ENCODE measurements at regions not wholly inside any gene's neighbourhood (a gene's known extent, or its start where the extent isn't known, plus 50 kb on each side); places are given as distances from the start of the nearest gene placed in this dataset.

DNA sequence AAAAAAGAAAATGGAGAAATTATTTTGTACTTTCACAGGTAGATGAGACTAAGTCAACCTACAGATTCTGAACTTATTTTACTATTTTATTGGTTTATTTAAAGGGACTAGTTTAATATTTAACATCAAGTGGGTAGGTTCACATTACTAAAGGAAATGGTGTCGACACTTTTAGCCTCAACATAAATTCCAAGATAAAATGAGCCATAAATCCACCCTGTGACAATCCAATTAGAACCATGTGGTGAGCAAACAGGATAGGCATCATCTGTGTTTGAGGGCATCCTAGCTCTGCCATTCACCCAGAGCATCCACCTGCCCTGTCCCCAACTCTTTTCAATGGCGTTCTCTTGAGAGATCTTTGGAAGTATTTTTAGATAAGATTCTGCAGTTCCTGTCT, 92.8 kb upstream of the PMFBP1 start:
- H3K4me3 Mint-ChIP-seq (ENCODE audit: unreplicated experiment), result no peak overlapping the region
- ChIA-PET CTCF (no interaction called here), POLR2A (no interaction called here)
- no peaks in the 10 kb centered on the region for H3K27me3 Mint-ChIP-seq (ENCODE audit: insufficient read depth, unreplicated experiment)
- H3K4me1 Mint-ChIP-seq (ENCODE audit: low read depth, unreplicated experiment), result peaks cover 6% of the 10 kb centered on the region
- TF ChIP-seq, protein P1, sequence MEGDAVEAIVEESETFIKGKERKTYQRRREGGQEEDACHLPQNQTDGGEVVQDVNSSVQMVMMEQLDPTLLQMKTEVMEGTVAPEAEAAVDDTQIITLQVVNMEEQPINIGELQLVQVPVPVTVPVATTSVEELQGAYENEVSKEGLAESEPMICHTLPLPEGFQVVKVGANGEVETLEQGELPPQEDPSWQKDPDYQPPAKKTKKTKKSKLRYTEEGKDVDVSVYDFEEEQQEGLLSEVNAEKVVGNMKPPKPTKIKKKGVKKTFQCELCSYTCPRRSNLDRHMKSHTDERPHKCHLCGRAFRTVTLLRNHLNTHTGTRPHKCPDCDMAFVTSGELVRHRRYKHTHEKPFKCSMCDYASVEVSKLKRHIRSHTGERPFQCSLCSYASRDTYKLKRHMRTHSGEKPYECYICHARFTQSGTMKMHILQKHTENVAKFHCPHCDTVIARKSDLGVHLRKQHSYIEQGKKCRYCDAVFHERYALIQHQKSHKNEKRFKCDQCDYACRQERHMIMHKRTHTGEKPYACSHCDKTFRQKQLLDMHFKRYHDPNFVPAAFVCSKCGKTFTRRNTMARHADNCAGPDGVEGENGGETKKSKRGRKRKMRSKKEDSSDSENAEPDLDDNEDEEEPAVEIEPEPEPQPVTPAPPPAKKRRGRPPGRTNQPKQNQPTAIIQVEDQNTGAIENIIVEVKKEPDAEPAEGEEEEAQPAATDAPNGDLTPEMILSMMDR (IDR thresholded peaks at IDR 0.05; ENCODE audit: insufficient read depth in 1 of 2, low read depth in 1 of 2, low read length in 1 of 2, severe bottlenecking in 1 of 2, unreplicated experiment in 1 of 2), result no peak
- peaks cover 4% of the 10 kb centered on the region for H3K4me1 ChIP-seq
- BruUV-seq (replicated peaks), result no TSS peak
- no peaks in the 10 kb centered on the region for H3K9me3 Mint-ChIP-seq (ENCODE audit: unreplicated experiment)
- no peaks in the 10 kb centered on the region for H3K9me3 ChIP-seq
- H3K4me3 ChIP-seq (ENCODE audit: low read depth, low read length), result no peak overlapping the region
- H3K36me3 ChIP-seq (ENCODE audit: control insufficient read depth, insufficient read depth, low read length), result no peaks in the 10 kb centered on the region
- intact Hi-C loops (cut with micrococcal nuclease; ENCODE audit: unreplicated experiment), result no loop called here
- no peak for DNase-seq
- H3K27ac Mint-ChIP-seq (ENCODE audit: unreplicated experiment), result no peak overlapping the region
- H3K27me3 ChIP-seq (replicated peaks; ENCODE audit: control insufficient read depth, insufficient read depth, low read length), result no peaks in the 10 kb centered on the region
- no peaks in the 10 kb centered on the region for H3K36me3 Mint-ChIP-seq (ENCODE audit: insufficient read depth, unreplicated experiment)

DNA sequence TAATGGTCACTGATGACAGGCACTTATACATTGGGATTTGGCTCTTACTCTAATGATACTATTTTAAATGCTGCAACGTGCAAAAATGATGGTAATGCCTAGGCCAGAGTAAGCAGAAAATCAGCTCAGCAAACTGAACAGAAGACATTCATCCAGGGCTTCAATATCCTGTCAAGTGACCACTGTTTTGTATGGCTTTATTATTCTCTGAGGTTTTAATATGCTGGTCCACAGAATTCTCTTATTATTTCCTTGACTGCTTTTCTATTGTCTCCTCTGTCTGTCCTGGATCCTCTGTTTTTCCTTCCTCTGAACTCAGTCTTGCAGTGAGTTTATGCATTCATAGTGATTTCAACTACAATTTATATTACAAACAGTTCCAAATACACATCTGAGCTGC, 90.8 kb upstream of the PMFBP1 start:
- Histone ChIP-seq H3K4me1 (no peaks in the 10 kb centered on the region), H3K27me3 (replicated peaks; ENCODE audit: control insufficient read depth, insufficient read depth, low read length) (no peaks in the 10 kb centered on the region), H3K36me3 (ENCODE audit: control insufficient read depth, insufficient read depth, low read length) (no peaks in the 10 kb centered on the region), H3K4me3 (ENCODE audit: low read depth, low read length) (no peak overlapping the region), H3K9me3 (no peaks in the 10 kb centered on the region)
- TF ChIP-seq, protein P1 (IDR thresholded peaks at IDR 0.05; ENCODE audit: insufficient read depth in 1 of 2, low read depth in 1 of 2, low read length in 1 of 2, severe bottlenecking in 1 of 2, unreplicated experiment in 1 of 2), result no peak
- intact Hi-C loops (cut with micrococcal nuclease; ENCODE audit: unreplicated experiment), result no loop called here
- Mint-ChIP-seq H3K36me3 (ENCODE audit: insufficient read depth, unreplicated experiment) (no peaks in the 10 kb centered on the region), H3K4me3 (ENCODE audit: unreplicated experiment) (no peak overlapping the region), H3K4me1 (ENCODE audit: low read depth, unreplicated experiment) (no peaks in the 10 kb centered on the region), H3K27me3 (ENCODE audit: insufficient read depth, unreplicated experiment) (peaks cover 3% of the 10 kb centered on the region), H3K27ac (ENCODE audit: unreplicated experiment) (no peak overlapping the region), H3K9me3 (ENCODE audit: unreplicated experiment) (peaks cover 9% of the 10 kb centered on the region)
- POLR2A ChIA-PET, result no interaction called here
- CTCF ChIA-PET, result interaction anchor here (1.3 kb wide), 1 partner anchor 204 kb away, joined by 8 read pairs; no protein-coding TSS in a partner anchor
- no peak for DNase-seq
- no TSS peak for BruUV-seq (replicated peaks)

DNA sequence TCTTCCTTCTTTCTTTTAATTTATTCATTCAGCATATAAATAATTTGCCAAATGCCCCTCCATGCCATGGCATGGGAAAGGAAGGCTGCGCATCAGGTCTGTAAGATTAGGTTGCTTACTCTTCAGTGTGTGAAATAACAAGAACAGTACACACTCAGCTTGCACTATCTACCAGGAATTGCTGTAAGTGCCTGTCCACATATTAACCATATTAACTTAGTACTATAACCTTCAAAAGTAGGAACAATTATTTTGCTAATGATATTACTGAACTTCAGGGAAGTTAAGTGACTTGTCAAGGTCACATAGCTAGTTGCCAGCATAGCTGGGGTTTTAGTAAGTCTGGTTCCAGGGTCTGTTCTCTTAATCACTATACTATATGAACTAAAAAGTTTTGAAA, 89.2 kb upstream of the PMFBP1 start:
- H3K9me3 ChIP-seq, result no peaks in the 10 kb centered on the region
- H3K4me1 ChIP-seq, result peaks cover 4% of the 10 kb centered on the region; the same call in 1 of the 2 replicates
- Mint-ChIP-seq H3K27me3 (ENCODE audit: insufficient read depth, unreplicated experiment) (peaks cover 3% of the 10 kb centered on the region), H3K9me3 (ENCODE audit: unreplicated experiment) (peaks cover 9% of the 10 kb centered on the region), H3K36me3 (ENCODE audit: insufficient read depth, unreplicated experiment) (no peaks in the 10 kb centered on the region), H3K4me3 (ENCODE audit: unreplicated experiment) (no peak overlapping the region), H3K4me1 (ENCODE audit: low read depth, unreplicated experiment) (no peaks in the 10 kb centered on the region), H3K27ac (ENCODE audit: unreplicated experiment) (no peak overlapping the region)
- no TSS peak for BruUV-seq (replicated peaks)
- no peaks in the 10 kb centered on the region for H3K36me3 ChIP-seq (ENCODE audit: control insufficient read depth, insufficient read depth, low read length)
- no peak overlapping the region for H3K4me3 ChIP-seq (ENCODE audit: low read depth, low read length)
- no peaks in the 10 kb centered on the region for H3K27me3 ChIP-seq (replicated peaks; ENCODE audit: control insufficient read depth, insufficient read depth, low read length)
- TF ChIP-seq, protein P1 (IDR thresholded peaks at IDR 0.05; ENCODE audit: insufficient read depth in 1 of 2, low read depth in 1 of 2, low read length in 1 of 2, severe bottlenecking in 1 of 2, unreplicated experiment in 1 of 2), result no peak
- intact Hi-C loops (cut with micrococcal nuclease; ENCODE audit: unreplicated experiment), result no loop called here
- POLR2A ChIA-PET, result no interaction called here
- DNase-seq, result no peak
- CTCF ChIA-PET, result no interaction called here
